Hematopoietic multipotent progenitor cell (in vitro differentiated cells): ENCODE measurements at regions not wholly inside any gene's neighbourhood (a gene's known extent, or its start where the extent isn't known, plus 50 kb on each side); places are given as distances from the start of the nearest gene placed in this dataset.

ENCODE experiments used
- DNase-seq, 3 donors: peaks; one replicate each; pipeline ENCODE4 v3.0.0-alpha.2; 2011 to 2015; ENCODE audit warnings: low read depth in 2 of 3, low spot score in 2 of 3

DNA sequence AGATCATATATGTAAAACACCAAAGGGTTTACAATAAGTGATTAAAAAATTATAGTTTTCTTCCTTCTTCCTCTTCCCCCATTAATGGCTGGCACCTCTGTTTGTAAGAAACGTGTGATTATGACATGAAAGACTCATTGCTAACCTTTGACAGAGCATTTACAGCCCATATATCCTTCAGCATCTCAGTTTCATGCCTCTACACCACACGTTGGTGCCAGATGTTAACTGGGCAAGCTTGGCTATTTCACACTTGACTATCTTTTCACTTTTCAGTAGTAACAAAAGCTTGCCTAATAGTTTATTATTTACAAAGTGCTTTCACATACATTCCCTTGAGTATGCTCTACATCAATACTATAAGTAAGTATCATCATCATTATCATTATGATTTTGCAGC is 65.3 kb upstream of the C1QTNF7 start:
- DNase-seq = no peak

DNA sequence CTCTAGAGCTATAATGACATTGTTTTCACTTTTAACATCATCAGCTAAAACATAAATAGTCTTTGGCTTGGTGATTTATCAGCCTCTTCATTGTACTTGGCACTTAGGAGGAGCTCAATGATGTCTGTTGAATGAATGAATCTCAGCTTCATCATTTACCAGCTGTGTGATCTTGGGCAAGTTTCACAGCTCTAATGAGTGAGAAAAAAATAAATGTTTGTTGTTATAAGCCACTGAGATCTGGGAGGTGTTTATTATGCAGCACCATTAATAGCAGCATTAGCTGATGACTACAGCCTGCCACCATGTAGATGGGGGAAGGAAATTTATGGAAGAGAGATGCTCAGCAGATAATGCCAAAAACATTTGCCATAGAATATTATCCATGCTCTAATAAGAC is 63.6 kb upstream of the C1QTNF7 start:
- no peak for DNase-seq

DNA sequence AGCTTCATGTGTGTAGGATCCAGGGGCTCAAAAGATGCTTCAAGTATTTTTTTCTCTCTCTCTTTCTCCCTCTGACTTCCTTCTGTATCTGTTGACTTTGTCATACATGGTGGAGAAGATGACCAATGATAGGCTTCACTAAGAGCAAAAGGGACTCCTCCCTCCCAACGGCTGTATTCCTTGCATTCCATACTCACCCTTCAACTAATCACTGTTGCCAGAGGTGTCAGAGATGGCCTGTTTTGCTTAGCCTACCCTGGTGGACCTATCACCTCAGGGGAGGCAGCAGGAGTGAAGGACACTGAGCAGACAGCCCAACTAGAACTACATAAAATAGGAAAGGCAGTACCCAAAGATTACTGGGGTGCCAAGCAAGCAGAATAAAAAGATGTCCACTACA is 62.2 kb upstream of the C1QTNF7 start:
- DNase-seq = no peak

DNA sequence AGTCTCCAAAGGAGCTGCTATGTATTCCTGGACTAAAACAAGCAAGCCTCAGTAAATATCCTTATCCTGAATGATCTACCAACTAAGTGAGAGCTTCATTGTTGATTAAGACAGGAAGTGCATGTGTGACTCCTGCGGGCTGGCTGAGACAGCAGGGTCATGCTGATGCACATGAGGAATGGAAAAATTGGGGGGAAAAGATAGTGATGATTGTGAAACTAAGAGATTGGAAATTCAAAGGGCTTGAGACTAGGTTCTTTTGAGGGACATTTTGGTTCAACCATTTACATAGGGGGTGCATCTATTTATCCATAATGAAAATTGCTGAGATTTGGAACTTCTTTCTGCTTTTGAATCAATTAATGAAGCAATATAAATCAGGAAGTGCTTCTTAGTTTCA is 61.1 kb upstream of the C1QTNF7 start:
- no peak for DNase-seq

DNA sequence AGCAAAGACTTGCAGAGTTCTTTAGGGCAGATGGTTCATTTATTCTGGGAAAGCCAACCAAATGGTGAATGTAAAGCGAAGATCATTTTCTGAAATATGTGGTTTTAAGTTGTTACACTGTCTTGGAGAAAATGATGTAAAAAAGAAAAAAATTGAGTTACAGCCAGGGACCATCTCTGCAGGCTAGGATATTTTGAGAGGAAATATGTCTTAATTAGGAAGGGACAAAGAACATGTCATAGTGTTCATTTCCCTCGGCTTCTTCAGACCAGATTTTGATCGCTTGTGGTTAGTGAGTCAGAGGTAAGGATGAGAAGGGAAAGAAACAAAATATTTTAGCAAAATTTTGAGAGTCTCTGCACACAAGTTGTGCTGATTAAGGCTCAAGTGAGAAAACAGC is 59.0 kb upstream of the C1QTNF7 start:
- DNase-seq = peak in 2 of 3 donors; percentile 15 to 42

DNA sequence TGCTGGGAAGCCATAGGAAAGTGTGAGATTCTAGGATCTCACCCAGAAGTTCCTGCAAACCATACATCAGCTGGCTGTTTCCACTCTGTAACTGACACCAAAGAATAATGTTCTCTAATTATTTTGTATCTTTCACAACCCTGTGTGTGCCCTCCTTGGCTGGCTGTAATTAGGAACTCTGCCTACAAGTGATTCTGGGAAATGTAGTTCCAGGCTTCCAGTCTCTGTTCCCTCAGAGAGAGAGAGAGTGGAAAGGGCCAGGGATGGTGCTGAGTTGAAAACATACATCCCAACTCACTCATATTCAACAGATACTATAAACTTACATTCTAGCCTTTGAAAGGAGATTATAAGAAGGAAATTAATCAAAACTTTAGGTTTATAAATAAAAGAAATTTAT is 57.5 kb upstream of the C1QTNF7 start:
- no peak for DNase-seq

DNA sequence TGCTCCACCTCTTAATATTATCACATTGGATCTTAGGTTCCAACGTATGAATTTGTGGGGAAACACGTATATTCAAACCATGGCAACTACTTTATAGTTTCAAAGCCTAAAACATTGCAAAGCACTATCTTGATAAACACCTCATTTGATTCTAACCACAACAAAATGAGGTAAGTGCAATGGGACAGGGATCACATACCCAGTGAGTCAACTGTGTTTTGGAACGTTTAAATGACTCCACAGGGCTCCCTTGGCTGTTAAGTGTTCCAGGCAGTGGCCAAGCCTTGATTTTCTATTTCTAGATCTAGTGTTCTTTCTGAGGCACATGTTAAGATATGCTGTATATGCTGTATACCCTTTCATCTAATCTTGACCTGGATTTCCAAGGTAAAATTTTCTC is 54.5 kb upstream of the C1QTNF7 start:
- DNase-seq = no peak

DNA sequence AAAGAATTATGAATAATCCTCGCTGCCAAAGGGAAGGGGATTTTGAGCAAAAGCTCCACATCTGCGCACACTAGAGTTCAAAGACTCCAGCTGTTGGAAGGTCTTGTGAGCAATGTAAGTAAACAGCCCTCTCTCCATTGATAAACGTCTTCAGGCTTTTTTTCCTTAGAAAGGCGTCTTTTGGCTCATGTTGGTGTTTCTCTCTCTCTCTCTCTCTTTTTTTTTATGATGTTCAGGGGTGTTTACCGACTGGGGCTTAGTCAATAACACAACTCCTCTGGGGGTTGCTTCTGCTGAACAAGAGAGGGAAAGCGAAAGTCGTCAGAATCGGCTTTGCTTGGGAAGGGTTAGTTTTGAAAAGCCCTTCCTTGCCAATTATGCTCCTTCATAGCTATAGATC is 53.2 kb upstream of the C1QTNF7 start:
- no peak for DNase-seq

DNA sequence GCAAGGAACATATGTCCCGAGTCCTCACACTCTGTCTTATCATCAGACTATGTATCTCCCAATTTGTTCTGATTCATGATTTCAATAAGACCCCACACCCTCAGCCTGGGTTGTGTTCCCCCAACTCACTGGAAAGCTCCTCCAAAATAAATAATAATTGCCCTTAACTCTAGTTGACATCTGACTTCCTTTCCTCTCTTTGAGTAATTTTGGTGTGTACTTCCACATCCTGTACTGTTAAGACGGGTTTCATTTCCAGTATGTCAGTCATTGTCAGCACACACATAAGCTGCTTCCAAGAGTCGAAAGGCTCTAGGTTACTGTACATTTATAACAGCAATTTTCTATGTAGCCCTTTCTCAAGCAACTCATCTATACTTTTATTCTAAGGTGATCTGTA is 52.2 kb upstream of the C1QTNF7 start:
- DNase-seq = peak in 1 of 3 donors; percentile 45

DNA sequence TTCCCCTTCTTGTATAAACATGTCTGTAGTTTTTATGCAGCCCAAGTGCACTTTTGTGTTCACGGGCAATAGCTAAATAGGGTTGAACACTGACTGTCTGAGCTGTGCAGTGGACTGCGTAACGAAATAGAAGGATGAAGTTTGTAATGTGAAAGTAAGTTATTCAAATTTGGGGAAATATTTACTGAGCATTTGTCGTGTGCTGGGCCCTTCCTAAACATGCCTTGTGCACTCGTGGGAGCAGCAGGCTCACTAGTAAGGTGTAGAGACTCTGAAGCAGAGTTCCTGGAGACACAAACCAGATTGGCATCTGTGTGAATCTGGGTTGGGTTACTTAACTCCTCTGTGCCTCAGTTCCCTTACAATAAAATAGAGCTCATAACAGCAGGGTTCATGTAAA is 51.7 kb upstream of the C1QTNF7 start:
- no peak for DNase-seq

DNA sequence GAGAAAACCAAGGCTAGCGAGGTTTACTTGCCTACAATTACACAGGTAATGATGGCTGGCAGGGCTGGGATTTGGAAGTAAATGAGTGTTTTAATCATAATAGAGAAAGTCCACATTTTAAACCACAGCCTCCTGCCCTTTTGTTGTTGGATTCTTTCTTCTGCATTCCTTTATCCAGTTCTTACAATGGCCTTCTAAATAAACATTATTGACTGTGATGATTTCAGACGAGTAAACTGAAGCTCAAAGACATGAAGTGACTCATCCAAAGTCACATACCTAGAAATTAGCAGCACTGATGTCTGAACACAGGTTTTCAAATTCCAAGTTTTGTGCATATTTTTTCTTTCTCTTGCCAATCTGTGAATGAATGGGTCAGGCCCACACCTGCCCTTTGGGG is 51.2 kb upstream of the C1QTNF7 start:
- no peak for DNase-seq
